GM21576 (cell line): ENCODE measurements at regions not wholly inside any gene's neighbourhood (a gene's known extent, or its start where the extent isn't known, plus 50 kb on each side); places are given as distances from the start of the nearest gene placed in this dataset.

Experiments used
- ATAC-seq: cut with Tn5 transposase; IDR thresholded peaks from one replicate; pipeline ENCODE4 v1.9.1; 2021; ENCODE audit warnings: mild to moderate bottlenecking, moderate library complexity; ENCODE audit not compliant: unreplicated experiment

DNA sequence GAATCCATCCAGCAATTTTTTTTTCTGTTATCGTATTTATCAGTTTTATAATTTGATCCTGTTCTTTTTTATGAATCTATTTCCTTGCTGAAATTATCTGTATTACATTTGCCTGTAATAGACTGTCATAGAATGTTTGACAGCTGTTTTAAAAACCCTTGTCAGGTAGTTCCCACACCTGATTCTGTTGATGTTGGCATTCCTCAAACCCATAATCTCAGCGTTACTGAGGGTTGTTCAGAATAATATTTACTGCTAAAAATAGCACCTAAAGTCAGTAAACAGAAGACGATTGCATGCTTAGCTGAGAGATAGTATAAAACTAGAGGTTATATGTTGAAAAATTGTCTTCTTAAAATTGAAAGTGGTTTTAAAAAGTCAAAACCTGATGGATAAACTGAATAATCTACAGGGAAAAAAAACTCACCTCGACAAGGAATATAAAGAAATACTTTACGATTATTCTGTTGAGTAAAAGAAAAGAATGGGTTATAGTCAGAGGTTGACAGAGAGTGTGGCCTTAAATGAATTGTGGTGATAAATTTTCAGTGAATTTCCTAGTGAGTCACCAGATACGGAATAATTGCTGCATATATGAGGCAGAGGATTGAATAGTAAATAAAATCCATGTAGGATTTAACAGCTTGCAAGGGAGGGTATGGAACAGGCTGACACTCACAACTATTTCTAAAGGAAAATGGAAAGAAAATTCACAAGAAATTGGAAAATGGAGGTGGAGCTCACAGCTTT is 824.1 kb upstream of the IGFBP3 start:
- ATAC-seq, result no peak

DNA sequence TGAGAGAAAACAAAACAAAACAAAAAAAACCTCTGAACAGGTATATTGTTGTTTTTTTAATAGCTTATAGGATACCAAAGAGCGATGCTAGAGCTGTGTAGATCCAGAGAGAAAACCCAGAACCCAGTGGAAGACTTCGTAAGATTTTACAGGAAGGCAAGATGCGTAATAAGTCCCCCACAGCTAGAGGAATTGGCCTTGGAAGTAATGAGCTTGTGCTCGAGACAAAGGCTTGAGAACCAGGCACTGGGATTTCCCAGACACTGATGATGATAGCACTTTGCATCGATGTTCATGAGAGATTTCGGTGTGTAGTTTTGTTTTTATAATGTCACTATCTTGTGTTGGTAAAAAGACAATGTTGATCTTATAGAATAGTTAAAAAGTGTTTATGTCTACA is 821.5 kb upstream of the IGFBP3 start:
- no peak for ATAC-seq

DNA sequence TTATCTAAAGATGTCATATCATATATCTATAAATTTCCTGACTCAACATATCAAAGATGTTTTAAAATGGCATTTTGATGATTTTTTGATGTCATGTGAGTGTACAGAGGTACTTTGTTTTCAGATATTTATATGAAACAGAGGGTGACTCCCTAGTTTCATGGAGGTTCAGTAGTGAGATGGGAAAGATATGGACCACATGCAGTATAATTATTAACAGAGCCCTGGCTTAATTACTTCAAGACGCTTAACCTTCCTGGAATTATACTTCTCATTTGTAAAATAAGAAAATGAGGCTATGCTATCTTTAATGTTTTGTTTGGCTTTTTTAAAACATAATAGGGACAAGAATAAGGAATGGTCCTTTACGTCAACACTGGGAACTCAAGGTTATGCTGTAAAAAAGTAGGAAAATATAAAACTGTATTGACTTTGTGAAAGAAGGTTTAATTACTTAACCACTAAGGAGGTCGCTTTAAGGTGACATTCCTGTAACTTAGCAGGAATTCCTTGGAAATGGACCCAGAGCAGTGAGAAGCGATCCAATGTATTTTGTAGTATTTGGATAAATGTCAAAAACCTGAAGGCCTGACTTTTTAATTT is 821.0 kb upstream of the IGFBP3 start:
- no peak for ATAC-seq

DNA sequence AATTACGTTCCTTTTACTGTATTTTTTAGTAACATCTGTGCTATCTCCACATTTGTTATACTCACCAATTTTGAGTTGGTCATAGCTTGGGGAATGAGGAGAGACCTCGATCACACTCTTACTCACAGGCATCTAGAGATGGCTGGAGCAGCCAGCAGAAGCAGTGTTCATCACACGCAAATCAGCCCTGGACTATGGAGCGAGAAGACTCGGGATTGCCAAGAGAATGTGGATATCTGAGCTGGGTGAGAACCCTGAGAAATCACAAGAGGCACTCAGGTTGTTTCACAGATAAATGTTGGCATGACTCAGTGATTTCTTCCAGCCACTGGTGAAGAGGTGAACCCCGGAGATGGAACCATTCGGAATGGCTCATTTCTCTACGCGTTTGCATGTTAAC is 820.1 kb upstream of the IGFBP3 start:
- no peak for ATAC-seq

DNA sequence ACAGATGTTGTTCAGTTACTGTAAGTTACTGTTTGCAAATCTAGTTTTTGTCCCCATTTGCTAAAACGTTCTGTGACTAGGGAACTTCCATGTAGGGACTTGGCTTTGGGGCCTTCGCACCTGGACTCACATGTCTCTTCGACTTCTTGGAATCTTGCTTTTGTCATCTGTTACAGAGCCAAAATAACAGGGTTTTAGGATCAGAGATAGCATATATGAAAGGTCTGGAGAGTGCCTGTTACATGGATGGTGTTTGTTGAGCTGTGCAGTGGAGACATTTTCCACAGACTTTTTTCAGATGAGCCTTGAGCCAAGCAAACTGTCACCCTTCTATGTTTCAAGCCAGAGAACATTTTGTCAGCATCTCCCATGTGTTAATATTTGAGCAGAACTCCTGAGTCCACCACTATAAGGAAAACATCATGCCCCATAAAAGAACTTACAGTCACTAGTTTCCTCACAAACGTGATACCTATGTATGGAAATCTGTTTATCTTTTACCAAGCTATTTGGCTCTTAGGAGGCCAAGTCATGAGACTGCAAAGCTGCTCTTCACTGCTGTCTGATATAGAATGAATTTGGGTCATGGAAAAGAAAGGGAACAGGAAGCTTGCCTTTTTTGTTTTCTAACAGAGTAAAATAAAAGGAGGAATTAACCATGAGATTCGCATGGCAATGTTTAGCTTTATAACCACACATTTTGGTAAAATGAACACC is 818.6 kb upstream of the IGFBP3 start:
- ATAC-seq, result no peak

DNA sequence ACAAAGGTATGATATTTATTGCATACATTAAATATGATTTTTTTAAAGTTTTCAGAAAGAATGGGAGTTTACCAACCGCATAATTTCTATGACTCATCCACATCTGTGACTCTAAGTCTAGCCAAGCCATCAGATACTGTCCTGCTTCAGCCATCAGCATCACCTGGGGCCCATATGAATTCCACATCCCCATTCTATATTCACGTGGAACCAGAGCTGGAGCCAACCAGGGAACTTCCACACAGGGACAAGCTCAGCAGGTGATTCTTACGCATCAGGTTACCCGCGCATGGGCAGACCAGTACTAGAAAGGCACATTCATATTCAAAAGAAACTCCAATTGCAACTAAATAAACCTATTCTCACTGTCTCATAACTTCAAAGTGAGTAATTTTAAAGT is 817.7 kb upstream of the IGFBP3 start:
- no peak for ATAC-seq

DNA sequence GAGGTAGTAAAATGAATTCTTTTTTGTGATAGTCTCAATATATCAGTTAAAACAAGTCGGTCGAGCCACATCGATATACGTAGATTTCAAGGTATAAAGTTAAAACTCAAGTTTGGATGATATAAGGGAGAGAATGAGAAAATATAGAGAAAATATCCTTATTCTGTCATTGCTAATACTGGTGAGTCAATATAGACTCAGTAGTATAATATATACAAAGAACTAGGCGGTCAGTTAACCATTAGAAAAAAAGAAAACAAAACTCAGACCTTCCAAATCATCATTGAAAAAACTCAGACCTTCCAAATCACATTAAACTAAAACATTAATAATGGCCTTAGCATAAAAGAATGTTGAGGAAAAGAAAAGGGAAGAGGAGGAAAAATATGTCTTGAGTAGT is 817.1 kb upstream of the IGFBP3 start:
- no peak for ATAC-seq

DNA sequence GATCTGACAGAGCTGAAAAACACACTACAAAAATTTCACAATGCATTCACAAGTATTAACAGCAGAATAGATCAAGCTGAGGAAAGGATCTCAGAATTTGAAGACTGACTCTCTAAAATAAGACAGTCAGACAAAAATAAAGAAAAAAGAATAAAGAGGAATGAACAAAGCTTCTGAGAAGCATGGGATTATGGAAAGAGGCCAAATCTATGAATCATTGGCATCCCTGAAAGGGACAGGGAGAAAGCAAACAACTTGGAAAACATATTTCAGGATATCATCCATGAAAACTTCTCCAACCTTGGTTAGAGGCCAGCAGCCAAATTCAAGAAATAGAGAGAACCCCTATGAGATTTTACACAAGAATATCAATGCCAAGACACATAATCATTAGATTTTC is 804.8 kb upstream of the IGFBP3 start:
- ATAC-seq, result no peak

DNA sequence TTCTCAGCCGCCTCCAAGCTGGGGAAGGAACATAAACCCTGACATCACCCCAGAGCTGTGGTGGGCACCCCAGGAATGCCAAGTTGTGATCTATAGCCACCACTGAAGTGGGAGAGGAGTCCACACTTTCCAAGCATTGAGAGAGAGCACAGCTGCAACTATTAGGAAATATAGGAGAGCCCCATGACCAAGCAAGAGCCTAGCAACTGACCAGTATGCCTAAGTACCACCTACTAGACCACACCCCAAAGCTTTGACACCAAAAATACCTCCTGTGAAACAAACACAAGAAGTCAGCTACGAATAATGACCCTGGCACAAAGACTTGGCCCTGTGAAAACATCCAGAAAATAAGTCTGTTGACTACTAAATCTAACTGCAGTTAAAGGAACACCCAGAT is 804.1 kb upstream of the IGFBP3 start:
- no peak for ATAC-seq

DNA sequence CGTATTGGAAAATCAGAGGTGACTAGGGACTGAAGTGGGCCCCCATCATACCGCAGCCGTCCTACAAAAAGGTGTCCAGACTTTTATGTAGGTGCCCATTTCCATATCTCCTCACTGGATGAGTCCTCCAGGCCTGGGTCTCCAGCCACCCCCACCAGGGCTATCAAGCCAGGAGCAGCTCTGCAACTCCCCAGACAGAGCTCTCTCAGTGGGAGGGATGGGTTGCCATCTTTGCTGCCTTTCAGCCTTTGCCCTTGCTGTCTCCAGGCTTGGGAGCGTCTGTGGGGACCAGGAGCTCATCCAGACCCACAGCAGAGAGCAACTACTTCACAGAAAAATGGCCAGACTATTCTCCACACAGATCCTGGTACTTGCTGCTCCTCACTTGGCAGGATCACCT is 802.7 kb upstream of the IGFBP3 start:
- no peak for ATAC-seq

DNA sequence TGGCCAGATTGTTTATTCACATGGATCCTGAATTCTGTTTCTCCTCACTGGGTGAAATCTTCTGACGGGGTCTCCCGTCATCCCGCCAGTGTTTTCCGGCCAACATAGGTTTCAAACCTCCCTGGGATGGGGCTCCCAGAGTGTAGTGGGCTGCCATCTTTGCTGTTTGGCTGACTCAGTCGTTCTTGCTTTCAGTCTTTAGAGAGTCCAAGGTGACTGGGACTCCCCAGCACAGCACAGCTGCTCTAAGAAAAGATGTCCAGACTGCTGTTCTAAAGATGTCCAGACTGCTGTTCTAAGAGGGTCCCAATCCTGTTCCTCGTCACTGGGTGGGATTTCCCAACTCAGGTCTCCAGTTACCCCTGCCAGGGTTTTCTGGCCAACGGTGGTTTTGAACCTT is 801.9 kb upstream of the IGFBP3 start:
- ATAC-seq, result no peak

DNA sequence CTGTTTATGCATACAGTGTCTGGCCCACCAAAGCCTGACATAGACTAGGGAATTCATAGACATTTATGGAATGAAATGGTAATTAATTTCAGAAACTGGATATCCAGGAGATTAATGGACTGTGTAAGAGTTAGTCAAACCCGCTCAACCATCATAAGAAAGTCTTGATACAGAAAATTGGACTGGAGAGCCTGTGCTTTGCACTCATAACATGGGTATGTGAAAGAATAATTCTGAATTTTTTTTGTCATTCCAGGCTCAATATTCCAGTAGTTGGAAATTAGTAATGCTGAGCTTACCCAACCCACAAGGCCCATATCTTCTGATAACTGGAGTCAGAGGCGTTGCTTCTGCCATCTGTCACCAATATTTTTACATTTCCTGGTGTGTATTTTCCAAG is 799.7 kb upstream of the IGFBP3 start:
- no peak for ATAC-seq

DNA sequence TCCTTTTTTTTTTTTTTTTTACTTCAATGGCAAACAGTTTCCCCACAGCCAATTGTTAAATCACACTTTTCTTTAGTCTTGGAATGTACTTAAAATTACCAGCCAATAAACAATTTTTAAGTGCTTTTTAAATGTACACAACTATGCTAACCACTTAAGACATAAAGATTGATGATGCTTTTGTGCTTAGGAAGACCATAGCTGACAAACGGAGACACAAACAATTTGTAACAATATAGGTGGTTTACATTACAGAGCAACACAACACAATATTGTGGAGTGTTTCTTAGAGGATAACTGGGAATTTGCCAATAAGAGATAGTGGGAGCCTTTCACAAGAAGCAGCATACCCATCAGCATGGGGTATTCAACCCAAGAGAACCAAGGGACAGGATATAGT is 798.5 kb upstream of the IGFBP3 start:
- no peak for ATAC-seq

DNA sequence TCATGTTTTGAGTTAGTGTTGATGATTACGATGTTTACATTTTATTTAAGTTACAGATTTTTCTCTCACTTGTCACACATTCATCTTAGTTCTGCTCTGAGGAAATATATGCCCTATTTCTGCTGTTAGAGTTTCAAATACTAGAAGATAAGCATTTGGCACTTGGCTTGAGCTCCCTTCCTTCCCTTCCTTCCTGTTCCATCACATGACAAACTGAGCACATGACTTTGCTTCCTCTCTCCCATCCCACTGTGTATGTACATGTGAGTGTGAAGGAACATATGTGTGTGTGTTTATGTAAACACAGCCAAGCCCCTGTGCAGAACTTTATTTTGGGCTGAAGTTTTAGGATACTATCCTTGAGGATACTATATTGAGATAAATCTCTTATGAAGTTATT is 795.9 kb upstream of the IGFBP3 start:
- ATAC-seq, result no peak

DNA sequence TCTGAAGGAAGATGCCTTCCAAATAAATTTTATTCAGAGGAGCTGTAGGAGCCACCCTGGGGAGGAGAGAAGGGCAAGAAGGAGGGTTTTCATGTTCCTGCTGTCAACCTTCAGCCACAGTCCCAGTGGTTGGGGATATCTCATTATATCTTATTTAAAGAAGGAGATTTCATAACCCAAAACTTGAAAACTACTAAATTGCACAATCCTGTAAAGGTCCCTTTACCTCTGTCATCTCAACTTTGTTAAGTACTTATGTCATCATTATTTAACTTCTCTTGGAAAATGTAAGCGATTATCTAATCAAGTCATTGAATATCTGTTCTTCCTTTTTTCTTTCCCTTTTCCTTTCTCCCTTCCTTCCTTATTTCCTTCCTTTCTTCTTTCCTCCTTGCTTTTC is 794.5 kb upstream of the IGFBP3 start:
- ATAC-seq, result no peak

DNA sequence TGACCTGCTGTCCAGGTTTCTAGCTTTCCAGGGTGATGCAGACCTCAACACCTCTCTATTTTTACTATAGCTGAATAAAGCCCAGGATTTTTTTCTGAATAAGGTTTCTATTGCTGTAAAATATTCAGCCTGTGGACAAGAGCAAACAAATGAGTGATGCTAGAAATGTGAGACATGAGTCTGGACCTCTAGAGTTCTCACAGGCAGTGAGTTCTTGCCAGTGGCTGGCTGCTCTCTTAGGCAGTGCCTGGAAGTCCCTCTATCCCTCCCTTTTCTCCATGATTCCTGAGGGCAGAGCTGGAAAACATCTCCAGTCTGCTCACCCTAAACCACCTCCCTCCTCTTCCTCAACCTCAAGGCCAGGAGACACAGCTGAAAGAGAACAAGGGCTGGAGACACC is 793.8 kb upstream of the IGFBP3 start:
- no peak for ATAC-seq

DNA sequence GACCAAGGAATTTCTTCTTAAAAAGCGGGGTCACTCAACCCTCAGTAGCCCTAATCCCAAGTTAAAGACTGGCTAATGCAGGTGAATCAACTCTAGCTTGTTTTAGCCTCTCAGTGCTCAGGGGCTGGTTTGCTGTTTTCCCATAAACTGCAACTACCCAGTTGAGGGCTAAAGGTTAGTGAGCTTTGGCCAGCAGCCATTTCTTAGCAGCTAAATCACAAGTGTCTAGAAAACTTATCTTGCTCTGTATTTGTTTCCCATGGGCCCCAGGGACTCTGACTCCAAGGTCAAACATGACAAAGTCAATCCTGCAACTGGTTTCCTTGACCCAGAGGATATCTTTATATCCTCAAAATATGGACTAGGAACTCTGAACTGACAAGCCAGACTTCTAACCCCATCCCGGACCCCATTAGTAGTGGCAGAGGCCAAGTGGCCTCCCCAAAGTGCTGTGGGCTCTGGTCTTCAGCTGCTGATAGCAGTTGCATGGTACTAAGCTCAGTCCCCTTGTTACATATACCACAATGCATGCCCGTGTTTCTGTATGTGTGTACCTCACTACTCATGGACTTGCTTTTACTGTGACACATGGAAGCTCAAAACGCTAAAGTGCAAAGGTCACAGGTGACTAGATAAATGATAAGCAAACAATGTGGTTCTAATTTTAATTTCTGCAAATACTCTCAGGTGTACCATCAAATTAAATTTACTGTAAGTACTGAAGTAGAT is 793.0 kb upstream of the IGFBP3 start:
- no peak for ATAC-seq

DNA sequence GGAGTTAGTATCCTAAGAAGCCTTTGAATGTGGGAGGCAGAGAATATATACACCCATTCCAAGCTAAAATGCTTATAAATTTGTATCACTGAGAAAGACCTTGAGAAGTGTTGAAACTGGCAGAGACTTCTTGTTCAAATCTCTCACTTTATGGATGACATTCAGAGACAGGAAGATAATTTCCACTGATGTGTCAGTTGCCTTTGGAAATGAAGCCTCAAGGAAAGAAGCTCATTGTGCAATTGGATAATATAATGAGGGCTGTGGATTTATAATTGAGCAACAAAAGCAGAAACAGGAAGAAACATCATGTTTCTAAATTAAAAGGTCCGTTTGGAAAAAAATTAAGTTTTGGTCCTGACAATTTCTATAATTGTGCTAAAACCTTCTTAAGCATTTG is 789.9 kb upstream of the IGFBP3 start:
- no peak for ATAC-seq

DNA sequence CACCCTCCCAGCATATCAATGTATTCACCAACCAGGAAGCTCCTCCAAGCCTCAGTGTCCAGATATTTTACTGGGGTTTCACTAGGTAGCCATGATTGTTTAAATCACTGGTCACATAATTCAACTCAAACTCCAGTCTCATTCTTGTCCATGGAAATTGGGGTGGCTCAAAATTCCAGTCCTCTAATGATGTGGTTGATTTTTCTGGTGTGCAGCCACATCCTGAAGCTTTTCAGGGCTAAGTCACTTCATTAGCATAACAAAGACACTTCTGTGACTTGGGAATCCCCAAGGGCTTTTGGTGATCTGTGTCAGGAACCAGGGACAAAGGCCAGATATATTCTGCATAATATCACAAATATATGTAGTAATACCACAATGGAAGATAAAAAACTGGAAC is 786.9 kb upstream of the IGFBP3 start:
- no peak for ATAC-seq

DNA sequence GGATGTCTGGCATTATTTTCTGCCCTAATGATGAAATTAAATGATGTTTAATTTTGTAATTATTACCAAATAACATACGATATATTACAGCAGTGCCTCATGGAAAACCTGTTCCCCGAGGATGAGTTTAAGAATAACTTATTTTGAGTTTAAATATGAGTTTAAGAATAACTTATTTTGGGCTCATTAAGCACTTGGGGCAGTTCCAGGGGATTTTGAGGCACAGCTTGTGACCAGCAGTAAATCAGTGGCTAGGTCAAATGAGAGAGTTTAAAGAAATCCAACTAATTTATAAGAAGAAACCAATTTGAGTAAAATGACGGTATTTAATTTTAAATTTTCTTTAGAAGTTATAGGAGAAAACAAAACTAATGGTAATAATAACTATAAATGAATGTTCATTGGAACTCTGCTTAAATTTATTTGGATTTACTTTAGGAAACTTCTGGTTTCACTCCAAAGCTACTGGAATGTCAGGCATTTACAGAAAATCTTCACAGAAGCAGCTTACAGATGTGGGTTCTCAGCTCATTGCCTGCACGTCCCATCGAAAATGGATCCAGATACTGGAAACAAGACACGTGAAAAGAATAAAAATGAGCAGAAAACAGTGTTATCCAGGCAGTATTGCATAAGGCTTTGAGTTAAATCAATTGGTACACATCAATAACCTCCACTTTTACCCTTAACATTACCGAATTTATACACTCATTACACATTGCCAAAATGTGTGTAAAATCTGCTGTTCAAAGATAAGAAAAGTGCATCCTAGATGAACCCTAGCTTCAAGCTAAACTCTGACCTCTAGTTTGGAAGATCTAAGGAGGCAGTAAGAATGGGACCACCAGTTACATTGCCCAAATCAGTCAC is 784.5 kb upstream of the IGFBP3 start:
- ATAC-seq, result no peak

DNA sequence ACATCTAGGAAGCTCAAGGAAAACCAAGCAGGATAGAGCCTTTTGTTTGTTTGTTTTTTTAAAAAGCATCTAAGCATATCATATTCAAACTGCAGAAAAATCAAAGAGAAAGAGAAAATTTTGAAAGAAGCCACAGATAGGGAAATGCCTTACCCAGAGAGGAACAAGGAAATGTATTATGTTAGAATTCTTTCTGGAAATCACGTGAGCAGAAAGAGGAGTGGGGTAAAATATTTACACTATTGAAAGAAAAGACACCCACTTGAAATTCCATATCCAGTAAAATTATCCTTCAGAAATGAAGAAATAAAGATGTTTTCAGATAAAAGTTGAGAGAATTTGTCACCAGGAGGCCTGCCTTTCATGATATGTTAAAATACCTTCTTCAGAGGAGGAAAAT is 775.7 kb upstream of the IGFBP3 start:
- ATAC-seq, result no peak
